ENCODE measurements at regions not wholly inside any gene's neighbourhood (a gene's known extent, or its start where the extent isn't known, plus 50 kb on each side); places are given as distances from the start of the nearest gene placed in this dataset.

- TF ChIP-seq, protein P1, sequence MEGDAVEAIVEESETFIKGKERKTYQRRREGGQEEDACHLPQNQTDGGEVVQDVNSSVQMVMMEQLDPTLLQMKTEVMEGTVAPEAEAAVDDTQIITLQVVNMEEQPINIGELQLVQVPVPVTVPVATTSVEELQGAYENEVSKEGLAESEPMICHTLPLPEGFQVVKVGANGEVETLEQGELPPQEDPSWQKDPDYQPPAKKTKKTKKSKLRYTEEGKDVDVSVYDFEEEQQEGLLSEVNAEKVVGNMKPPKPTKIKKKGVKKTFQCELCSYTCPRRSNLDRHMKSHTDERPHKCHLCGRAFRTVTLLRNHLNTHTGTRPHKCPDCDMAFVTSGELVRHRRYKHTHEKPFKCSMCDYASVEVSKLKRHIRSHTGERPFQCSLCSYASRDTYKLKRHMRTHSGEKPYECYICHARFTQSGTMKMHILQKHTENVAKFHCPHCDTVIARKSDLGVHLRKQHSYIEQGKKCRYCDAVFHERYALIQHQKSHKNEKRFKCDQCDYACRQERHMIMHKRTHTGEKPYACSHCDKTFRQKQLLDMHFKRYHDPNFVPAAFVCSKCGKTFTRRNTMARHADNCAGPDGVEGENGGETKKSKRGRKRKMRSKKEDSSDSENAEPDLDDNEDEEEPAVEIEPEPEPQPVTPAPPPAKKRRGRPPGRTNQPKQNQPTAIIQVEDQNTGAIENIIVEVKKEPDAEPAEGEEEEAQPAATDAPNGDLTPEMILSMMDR (conservative IDR thresholded peaks at IDR 0.05; ENCODE audit: low read length) = no peak
- no peak for TF ChIP-seq EZH2phosphoT487 (IDR thresholded peaks at IDR 0.05; ENCODE audit: borderline replicate concordance)
Observed at GRCh38 chr6:154651656-154652055, 81.6 kb upstream of the SCAF8 start.
